GM23338 (cell line): ENCODE measurements at regions not wholly inside any gene's neighbourhood (a gene's known extent, or its start where the extent isn't known, plus 50 kb on each side); places are given as distances from the start of the nearest gene placed in this dataset.

Source experiments
- ATAC-seq: fragments of 200-7000 bp; cut with Tn5 transposase; 3 replicates; pipeline ENCODE4 v1.9.1; 2020
- DNase-seq: peaks from one replicate; pipeline ENCODE4 v3.0.0-alpha.2; 2015; ENCODE audit warnings: low spot score
- H2AFZ ChIP-seq: fragments of 200-600 bp; sonication (generic); 2 replicates; pipeline ENCODE4 v1.8.0; 2016; ENCODE audit warnings: antibody characterized with exemption, mild to moderate bottlenecking, moderate library complexity
- H3F3A ChIP-seq: fragments of 200-600 bp; sonication (generic); replicated peaks from 2 replicates; pipeline ENCODE4 v1.8.0; 2017; ENCODE audit warnings: antibody characterized with exemption, mixed run types, low read depth
- H3K27ac ChIP-seq: fragments of 200-600 bp; sonication (generic); 2 replicates; pipeline ENCODE4 v1.6.1; 2016; ENCODE audit warnings: low read depth
- H3K27me3 ChIP-seq: fragments of 200-600 bp; sonication (generic); 2 replicates; pipeline ENCODE4 v1.8.0; 2016; ENCODE audit warnings: mild to moderate bottlenecking, mixed run types, moderate library complexity; ENCODE audit not compliant: insufficient read depth
- H3K36me3 ChIP-seq: fragments of 200-600 bp; sonication (generic); 2 replicates; pipeline ENCODE4 v1.8.0; 2016; ENCODE audit warnings: mild to moderate bottlenecking; ENCODE audit not compliant: insufficient read depth
- H3K4me1 ChIP-seq: fragments of 200-600 bp; sonication (generic); 2 replicates; pipeline ENCODE4 v1.8.0; 2016; ENCODE audit warnings: mild to moderate bottlenecking, moderate library complexity; ENCODE audit not compliant: insufficient read depth
- H3K4me2 ChIP-seq: fragments of 200-600 bp; sonication (generic); 2 replicates; pipeline ENCODE4 v1.7.1; 2017; ENCODE audit warnings: mixed run types
- H3K4me3 ChIP-seq: fragments of 200-600 bp; sonication (generic); 2 replicates; pipeline ENCODE4 v1.6.1; 2016; ENCODE audit warnings: mixed run types
- H3K79me2 ChIP-seq: fragments of 200-600 bp; sonication (generic); replicated peaks from 2 replicates; pipeline ENCODE4 v1.8.0; 2017; ENCODE audit warnings: mild to moderate bottlenecking; ENCODE audit not compliant: insufficient read depth
- H3K9me2 ChIP-seq: fragments of 200-600 bp; sonication (generic); 2 replicates; pipeline ENCODE4 v1.8.0; 2017; ENCODE audit not compliant: insufficient read depth
- H4K20me1 ChIP-seq: fragments of 200-600 bp; sonication (generic); replicated peaks from 2 replicates; pipeline ENCODE4 v1.8.0; 2017; ENCODE audit warnings: mild to moderate bottlenecking; ENCODE audit not compliant: insufficient read depth
- H3K27ac Mint-ChIP-seq: 2 replicates; pipeline ENCODE4 v1.8.0; 2020; ENCODE audit warnings: inconsistent platforms, mild to moderate bottlenecking, moderate library complexity, mixed read lengths
- H3K27me3 Mint-ChIP-seq: 3 replicates; pipeline ENCODE4 v1.8.0; 2022; ENCODE audit warnings: low read depth, mild to moderate bottlenecking, moderate library complexity, mixed read lengths, inconsistent platforms; ENCODE audit not compliant: insufficient read depth, poor library complexity
- H3K36me3 Mint-ChIP-seq: 3 replicates; pipeline ENCODE4 v1.8.0; 2021; ENCODE audit warnings: low read depth, mild to moderate bottlenecking, inconsistent platforms, moderate library complexity, mixed read lengths
- H3K4me1 Mint-ChIP-seq: 3 replicates; pipeline ENCODE4 v1.8.0; 2020; ENCODE audit warnings: mild to moderate bottlenecking, inconsistent platforms, mixed read lengths
- H3K4me3 Mint-ChIP-seq: 3 replicates; pipeline ENCODE4 v1.8.0; 2021; ENCODE audit warnings: moderate library complexity, mild to moderate bottlenecking, inconsistent platforms, mixed read lengths
- H3K9me3 Mint-ChIP-seq: 3 replicates; pipeline ENCODE4 v1.8.0; 2020; ENCODE audit warnings: moderate library complexity, mild to moderate bottlenecking, inconsistent platforms, mixed read lengths
- CREB1 ChIP-seq: fragments of 250-450 bp; sonication (Bioruptor Pico); IDR thresholded peaks from 2 replicates; pipeline ENCODE4 v1.5.0; 2020; ENCODE audit warnings: low read depth, mild to moderate bottlenecking, moderate library complexity
- EZH2 ChIP-seq: fragments of 200-600 bp; sonication (generic); IDR thresholded peaks from one replicate; pipeline ENCODE4 v1.8.0; 2017; ENCODE audit warnings: antibody characterized with exemption, mild to moderate bottlenecking, low read depth; ENCODE audit not compliant: unreplicated experiment
- EZH2phosphoT487 ChIP-seq: fragments of 200-600 bp; sonication (generic); IDR thresholded peaks from one replicate; pipeline ENCODE4 v1.8.1; 2018; ENCODE audit warnings: antibody characterized with exemption; ENCODE audit not compliant: unreplicated experiment
- JUNB ChIP-seq: IDR thresholded peaks from one replicate; pipeline ENCODE4 v1.6.1; 2016; ENCODE audit warnings: antibody characterized with exemption; ENCODE audit not compliant: unreplicated experiment
- NANOG ChIP-seq: IDR thresholded peaks from 2 replicates; pipeline ENCODE4 v1.6.1; 2016; ENCODE audit warnings: antibody characterized with exemption, borderline replicate concordance
- POLR2AphosphoS5 ChIP-seq: IDR thresholded peaks from 2 replicates; pipeline ENCODE4 v1.6.1; 2016; ENCODE audit warnings: antibody characterized with exemption, low read depth
- STAT1 ChIP-seq: IDR thresholded peaks from one replicate; pipeline ENCODE4 v1.6.1; 2016; ENCODE audit warnings: antibody characterized with exemption; ENCODE audit not compliant: unreplicated experiment
- ZNF114 ChIP-seq: fragments of 250-450 bp; sonication (Bioruptor Pico); IDR thresholded peaks from 2 replicates; pipeline ENCODE4 v1.5.0; 2020; ENCODE audit warnings: mild to moderate bottlenecking, moderate library complexity
- ZNF331 ChIP-seq: fragments of 250-450 bp; sonication (Bioruptor Pico); IDR thresholded peaks from 2 replicates; pipeline ENCODE4 v1.5.0; 2020; ENCODE audit warnings: low read depth, mild to moderate bottlenecking, moderate library complexity
- TF ChIP-seq, protein P1 (sequence below): IDR thresholded peaks from one replicate; pipeline ENCODE4 v1.6.1; 2018; ENCODE audit warnings: antibody characterized with exemption; ENCODE audit not compliant: unreplicated experiment
- TF ChIP-seq, protein P2 (sequence below): IDR thresholded peaks from 2 replicates; pipeline ENCODE4 v1.6.1; 2016; ENCODE audit warnings: antibody characterized with exemption
- TF ChIP-seq, protein P3 (sequence below): fragments of 250-450 bp; sonication (Bioruptor Pico); IDR thresholded peaks from 2 replicates; pipeline ENCODE4 v1.5.0; 2020; ENCODE audit warnings: mild to moderate bottlenecking, moderate library complexity
- TF ChIP-seq, protein P4 (sequence below), 2 experiments: fragments of 200-600 bp in 1 of 2; sonication (generic) in 1 of 2; conservative IDR thresholded peaks; 2 replicates each; pipeline versions ENCODE4 v1.5.1 to v1.6.1; 2016 to 2017; ENCODE audit warnings: antibody characterized with exemption in 2 of 2, low read depth in 2 of 2, mild to moderate bottlenecking in 2 of 2, moderate library complexity in 1 of 2

DNA sequence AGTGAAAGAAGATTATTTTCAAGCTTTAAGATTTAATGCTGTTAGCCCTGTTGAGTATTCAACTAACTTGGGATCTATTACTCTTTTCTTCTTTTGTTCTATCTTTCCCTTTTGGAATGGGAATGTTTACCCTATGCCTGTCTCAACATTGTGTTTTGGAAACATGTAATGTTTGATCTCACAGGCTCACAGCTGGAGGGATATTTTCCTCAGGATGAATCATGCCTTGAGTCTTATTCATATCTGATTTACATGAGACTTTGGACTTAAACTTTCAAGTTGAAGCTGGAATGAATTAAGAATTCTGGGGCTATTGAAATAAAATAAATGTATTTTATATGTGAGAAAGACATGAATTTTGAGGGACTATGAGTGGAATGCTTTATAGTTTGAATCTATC is 607.8 kb upstream of the PTGER4 start:
- Histone ChIP-seq H3K27me3 (no peaks in the 10 kb centered on the region), H4K20me1 (no peaks in the 10 kb centered on the region), H3K4me2 (no peak overlapping the region), H2AFZ (no peak overlapping the region), H3K27ac (no peak overlapping the region), H3K9me2 (peaks cover 7% of the 10 kb centered on the region), H3K79me2 (no peaks in the 10 kb centered on the region), H3K36me3 (no peaks in the 10 kb centered on the region), H3K4me3 (no peak overlapping the region), H3K4me1 (no peaks in the 10 kb centered on the region), H3F3A (no peaks in the 10 kb centered on the region)
- Mint-ChIP-seq H3K4me1 (no peaks in the 10 kb centered on the region), H3K4me3 (no peak overlapping the region), H3K9me3 (no peaks in the 10 kb centered on the region), H3K27ac (no peak overlapping the region), H3K36me3 (no peaks in the 10 kb centered on the region), H3K27me3 (no peaks in the 10 kb centered on the region)
- no peak for ATAC-seq
- TF ChIP-seq, protein P1, sequence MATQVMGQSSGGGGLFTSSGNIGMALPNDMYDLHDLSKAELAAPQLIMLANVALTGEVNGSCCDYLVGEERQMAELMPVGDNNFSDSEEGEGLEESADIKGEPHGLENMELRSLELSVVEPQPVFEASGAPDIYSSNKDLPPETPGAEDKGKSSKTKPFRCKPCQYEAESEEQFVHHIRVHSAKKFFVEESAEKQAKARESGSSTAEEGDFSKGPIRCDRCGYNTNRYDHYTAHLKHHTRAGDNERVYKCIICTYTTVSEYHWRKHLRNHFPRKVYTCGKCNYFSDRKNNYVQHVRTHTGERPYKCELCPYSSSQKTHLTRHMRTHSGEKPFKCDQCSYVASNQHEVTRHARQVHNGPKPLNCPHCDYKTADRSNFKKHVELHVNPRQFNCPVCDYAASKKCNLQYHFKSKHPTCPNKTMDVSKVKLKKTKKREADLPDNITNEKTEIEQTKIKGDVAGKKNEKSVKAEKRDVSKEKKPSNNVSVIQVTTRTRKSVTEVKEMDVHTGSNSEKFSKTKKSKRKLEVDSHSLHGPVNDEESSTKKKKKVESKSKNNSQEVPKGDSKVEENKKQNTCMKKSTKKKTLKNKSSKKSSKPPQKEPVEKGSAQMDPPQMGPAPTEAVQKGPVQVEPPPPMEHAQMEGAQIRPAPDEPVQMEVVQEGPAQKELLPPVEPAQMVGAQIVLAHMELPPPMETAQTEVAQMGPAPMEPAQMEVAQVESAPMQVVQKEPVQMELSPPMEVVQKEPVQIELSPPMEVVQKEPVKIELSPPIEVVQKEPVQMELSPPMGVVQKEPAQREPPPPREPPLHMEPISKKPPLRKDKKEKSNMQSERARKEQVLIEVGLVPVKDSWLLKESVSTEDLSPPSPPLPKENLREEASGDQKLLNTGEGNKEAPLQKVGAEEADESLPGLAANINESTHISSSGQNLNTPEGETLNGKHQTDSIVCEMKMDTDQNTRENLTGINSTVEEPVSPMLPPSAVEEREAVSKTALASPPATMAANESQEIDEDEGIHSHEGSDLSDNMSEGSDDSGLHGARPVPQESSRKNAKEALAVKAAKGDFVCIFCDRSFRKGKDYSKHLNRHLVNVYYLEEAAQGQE = no peak
- TF ChIP-seq, protein P2, sequence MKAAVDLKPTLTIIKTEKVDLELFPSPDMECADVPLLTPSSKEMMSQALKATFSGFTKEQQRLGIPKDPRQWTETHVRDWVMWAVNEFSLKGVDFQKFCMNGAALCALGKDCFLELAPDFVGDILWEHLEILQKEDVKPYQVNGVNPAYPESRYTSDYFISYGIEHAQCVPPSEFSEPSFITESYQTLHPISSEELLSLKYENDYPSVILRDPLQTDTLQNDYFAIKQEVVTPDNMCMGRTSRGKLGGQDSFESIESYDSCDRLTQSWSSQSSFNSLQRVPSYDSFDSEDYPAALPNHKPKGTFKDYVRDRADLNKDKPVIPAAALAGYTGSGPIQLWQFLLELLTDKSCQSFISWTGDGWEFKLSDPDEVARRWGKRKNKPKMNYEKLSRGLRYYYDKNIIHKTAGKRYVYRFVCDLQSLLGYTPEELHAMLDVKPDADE = no peak
- TF ChIP-seq, protein P3, sequence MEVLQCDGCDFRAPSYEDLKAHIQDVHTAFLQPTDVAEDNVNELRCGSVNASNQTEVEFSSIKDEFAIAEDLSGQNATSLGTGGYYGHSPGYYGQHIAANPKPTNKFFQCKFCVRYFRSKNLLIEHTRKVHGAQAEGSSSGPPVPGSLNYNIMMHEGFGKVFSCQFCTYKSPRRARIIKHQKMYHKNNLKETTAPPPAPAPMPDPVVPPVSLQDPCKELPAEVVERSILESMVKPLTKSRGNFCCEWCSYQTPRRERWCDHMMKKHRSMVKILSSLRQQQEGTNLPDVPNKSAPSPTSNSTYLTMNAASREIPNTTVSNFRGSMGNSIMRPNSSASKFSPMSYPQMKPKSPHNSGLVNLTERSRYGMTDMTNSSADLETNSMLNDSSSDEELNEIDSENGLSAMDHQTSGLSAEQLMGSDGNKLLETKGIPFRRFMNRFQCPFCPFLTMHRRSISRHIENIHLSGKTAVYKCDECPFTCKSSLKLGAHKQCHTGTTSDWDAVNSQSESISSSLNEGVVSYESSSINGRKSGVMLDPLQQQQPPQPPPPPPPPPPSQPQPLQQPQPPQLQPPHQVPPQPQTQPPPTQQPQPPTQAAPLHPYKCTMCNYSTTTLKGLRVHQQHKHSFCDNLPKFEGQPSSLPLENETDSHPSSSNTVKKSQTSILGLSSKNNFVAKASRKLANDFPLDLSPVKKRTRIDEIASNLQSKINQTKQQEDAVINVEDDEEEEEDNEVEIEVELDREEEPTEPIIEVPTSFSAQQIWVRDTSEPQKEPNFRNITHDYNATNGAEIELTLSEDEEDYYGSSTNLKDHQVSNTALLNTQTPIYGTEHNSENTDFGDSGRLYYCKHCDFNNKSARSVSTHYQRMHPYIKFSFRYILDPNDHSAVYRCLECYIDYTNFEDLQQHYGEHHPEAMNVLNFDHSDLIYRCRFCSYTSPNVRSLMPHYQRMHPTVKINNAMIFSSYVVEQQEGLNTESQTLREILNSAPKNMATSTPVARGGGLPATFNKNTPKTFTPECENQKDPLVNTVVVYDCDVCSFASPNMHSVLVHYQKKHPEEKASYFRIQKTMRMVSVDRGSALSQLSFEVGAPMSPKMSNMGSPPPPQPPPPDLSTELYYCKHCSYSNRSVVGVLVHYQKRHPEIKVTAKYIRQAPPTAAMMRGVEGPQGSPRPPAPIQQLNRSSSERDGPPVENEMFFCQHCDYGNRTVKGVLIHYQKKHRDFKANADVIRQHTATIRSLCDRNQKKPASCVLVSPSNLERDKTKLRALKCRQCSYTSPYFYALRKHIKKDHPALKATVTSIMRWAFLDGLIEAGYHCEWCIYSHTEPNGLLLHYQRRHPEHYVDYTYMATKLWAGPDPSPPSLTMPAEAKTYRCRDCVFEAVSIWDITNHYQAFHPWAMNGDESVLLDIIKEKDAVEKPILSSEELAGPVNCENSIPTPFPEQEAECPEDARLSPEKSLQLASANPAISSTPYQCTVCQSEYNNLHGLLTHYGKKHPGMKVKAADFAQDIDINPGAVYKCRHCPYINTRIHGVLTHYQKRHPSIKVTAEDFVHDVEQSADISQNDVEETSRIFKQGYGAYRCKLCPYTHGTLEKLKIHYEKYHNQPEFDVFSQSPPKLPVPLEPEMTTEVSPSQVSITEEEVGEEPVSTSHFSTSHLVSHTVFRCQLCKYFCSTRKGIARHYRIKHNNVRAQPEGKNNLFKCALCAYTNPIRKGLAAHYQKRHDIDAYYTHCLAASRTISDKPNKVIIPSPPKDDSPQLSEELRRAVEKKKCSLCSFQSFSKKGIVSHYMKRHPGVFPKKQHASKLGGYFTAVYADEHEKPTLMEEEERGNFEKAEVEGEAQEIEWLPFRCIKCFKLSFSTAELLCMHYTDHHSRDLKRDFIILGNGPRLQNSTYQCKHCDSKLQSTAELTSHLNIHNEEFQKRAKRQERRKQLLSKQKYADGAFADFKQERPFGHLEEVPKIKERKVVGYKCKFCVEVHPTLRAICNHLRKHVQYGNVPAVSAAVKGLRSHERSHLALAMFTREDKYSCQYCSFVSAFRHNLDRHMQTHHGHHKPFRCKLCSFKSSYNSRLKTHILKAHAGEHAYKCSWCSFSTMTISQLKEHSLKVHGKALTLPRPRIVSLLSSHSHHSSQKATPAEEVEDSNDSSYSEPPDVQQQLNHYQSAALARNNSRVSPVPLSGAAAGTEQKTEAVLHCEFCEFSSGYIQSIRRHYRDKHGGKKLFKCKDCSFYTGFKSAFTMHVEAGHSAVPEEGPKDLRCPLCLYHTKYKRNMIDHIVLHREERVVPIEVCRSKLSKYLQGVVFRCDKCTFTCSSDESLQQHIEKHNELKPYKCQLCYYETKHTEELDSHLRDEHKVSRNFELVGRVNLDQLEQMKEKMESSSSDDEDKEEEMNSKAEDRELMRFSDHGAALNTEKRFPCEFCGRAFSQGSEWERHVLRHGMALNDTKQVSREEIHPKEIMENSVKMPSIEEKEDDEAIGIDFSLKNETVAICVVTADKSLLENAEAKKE (CRISPR knock-in tag) = no peak
- no peak for TF ChIP-seq STAT1
- TF ChIP-seq EZH2phosphoT487 = no peak
- TF ChIP-seq NANOG = no peak
- TF ChIP-seq ZNF114 (CRISPR knock-in tag) = no peak
- TF ChIP-seq POLR2AphosphoS5 = no peak
- TF ChIP-seq EZH2 = no peak
- no peak for TF ChIP-seq CREB1 (CRISPR knock-in tag)
- TF ChIP-seq ZNF331 (CRISPR knock-in tag) = no peak
- TF ChIP-seq, protein P4, sequence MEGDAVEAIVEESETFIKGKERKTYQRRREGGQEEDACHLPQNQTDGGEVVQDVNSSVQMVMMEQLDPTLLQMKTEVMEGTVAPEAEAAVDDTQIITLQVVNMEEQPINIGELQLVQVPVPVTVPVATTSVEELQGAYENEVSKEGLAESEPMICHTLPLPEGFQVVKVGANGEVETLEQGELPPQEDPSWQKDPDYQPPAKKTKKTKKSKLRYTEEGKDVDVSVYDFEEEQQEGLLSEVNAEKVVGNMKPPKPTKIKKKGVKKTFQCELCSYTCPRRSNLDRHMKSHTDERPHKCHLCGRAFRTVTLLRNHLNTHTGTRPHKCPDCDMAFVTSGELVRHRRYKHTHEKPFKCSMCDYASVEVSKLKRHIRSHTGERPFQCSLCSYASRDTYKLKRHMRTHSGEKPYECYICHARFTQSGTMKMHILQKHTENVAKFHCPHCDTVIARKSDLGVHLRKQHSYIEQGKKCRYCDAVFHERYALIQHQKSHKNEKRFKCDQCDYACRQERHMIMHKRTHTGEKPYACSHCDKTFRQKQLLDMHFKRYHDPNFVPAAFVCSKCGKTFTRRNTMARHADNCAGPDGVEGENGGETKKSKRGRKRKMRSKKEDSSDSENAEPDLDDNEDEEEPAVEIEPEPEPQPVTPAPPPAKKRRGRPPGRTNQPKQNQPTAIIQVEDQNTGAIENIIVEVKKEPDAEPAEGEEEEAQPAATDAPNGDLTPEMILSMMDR (conservative IDR thresholded peaks at IDR 0.05; ENCODE audit: low read depth in 2 of 2) = no peak
- no peak for TF ChIP-seq JUNB
- no peak for DNase-seq
